K562 (cell line): ENCODE measurements at regions not wholly inside any gene's neighbourhood (a gene's known extent, or its start where the extent isn't known, plus 50 kb on each side); places are given as distances from the start of the nearest gene placed in this dataset.

Source experiments
- ATAC-seq: fragments of 200-7000 bp; cut with Tn5 transposase; 3 replicates; pipeline ENCODE4 v1.9.1; 2020; ENCODE audit warnings: moderate library complexity
- BruUV-seq: library from RNA; stranded (reverse); fragments of 400-500 nt; replicated peaks from 2 replicates; lab custom pipeline; 2021; lab: Mats Ljungman, UMichigan
- CTCF ChIA-PET: fragments of 300-600 bp; formaldehyde crosslinking; extraction: SDS; loops from one replicate; lab custom pipeline; 2021; ENCODE audit warnings: low intra/inter-chr PET ratio; lab: Yijun Ruan, JAX
- POLR2A ChIA-PET: fragments of 300-600, 350-650 bp; sonication (Branson Sonifier 250); formaldehyde crosslinking; extraction: SDS; loops from one replicate; lab custom pipeline; 2021; ENCODE audit warnings: antibody characterized with exemption, inconsistent platforms; lab: Yijun Ruan, JAX
- DNase-seq, 4 experiments: peaks; one replicate each; pipeline versions ENCODE4 v3.0.0 to v3.0.0-alpha.2; 2011 to 2018; ENCODE audit warnings: low spot score in 3 of 4, mixed read lengths in 3 of 4; ENCODE audit errors: extremely low read depth in 1 of 4
- FAIRE-seq: peaks from 2 replicates; lab custom pipeline; 2011; peaks lifted over from hg19 to GRCh38; lab: Jason Lieb, UNC
- H2AFZ ChIP-seq: 2 replicates; pipeline ENCODE4 v1.6.0; 2011; ENCODE audit warnings: low read depth, low read length, control low read depth, inconsistent platforms
- H3K27ac ChIP-seq: fragments of 200-600 bp; 3 replicates; pipeline ENCODE4 v1.8.0; 2011; ENCODE audit warnings: low read depth, mild to moderate bottlenecking, control low read depth, inconsistent platforms, low read length, moderate library complexity, mixed read lengths; ENCODE audit errors: extremely low read depth
- H3K27me3 ChIP-seq, 2 experiments: fragments of 300-600 bp in 1 of 2; 2 replicates in 1 of 2; 3 replicates in 1 of 2; pipeline versions ENCODE4 v1.6.0 to v1.8.0; 2011; ENCODE audit warnings: inconsistent platforms in 2 of 2, low read length in 2 of 2, mild to moderate bottlenecking in 1 of 2, mixed read lengths in 1 of 2, moderate library complexity in 1 of 2; ENCODE audit not compliant: control insufficient read depth in 2 of 2, insufficient read depth in 2 of 2
- H3K36me3 ChIP-seq: fragments of 300-600 bp; 3 replicates; pipeline ENCODE4 v1.8.0; 2011; ENCODE audit warnings: mild to moderate bottlenecking, low read length, inconsistent platforms; ENCODE audit not compliant: control insufficient read depth, insufficient read depth
- H3K4me1 ChIP-seq, 2 experiments: fragments of 200-600 bp in 1 of 2; replicated peaks in 1 of 2; 2 replicates in 1 of 2; 3 replicates in 1 of 2; pipeline versions ENCODE4 v1.5.1 to v1.8.0; 2011; ENCODE audit warnings: inconsistent platforms in 2 of 2, low read length in 2 of 2, mild to moderate bottlenecking in 1 of 2, mixed read lengths in 1 of 2, moderate library complexity in 1 of 2; ENCODE audit not compliant: control insufficient read depth in 2 of 2, insufficient read depth in 2 of 2
- H3K4me2 ChIP-seq: 2 replicates; pipeline ENCODE4 v1.6.1; 2011; ENCODE audit warnings: low read length, control low read depth, inconsistent platforms, mixed read lengths; ENCODE audit not compliant: insufficient read depth
- H3K4me3 ChIP-seq: fragments of 200-600 bp; sonication (generic), shearing (Covaris generic); 2 replicates; pipeline ENCODE4 v1.5.1; 2016; ENCODE audit warnings: control low read depth, inconsistent platforms
- H3K79me2 ChIP-seq: fragments of 200-600 bp; 3 replicates; pipeline ENCODE4 v1.8.0; 2011; ENCODE audit warnings: low read length, inconsistent platforms; ENCODE audit not compliant: control insufficient read depth, insufficient read depth
- H3K9ac ChIP-seq, 2 experiments: 2 replicates each; pipeline versions ENCODE4 v1.6.0 to v1.6.1; 2011; ENCODE audit warnings: low read depth in 2 of 2, low read length in 2 of 2, control low read depth in 1 of 2, inconsistent platforms in 1 of 2, mild to moderate bottlenecking in 1 of 2, mixed read lengths in 1 of 2; ENCODE audit not compliant: insufficient read depth in 1 of 2
- H3K9me1 ChIP-seq: one replicate; pipeline ENCODE4 v1.6.0; 2011; ENCODE audit warnings: inconsistent platforms, mild to moderate bottlenecking, low read length, moderate library complexity; ENCODE audit not compliant: control insufficient read depth, insufficient read depth
- H3K9me3 ChIP-seq: replicated peaks from 2 replicates; pipeline ENCODE4 v1.5.1; 2011; ENCODE audit warnings: low read depth, low read length, inconsistent platforms; ENCODE audit not compliant: control insufficient read depth, insufficient read depth
- H4K20me1 ChIP-seq: replicated peaks from 2 replicates; pipeline ENCODE4 v1.6.1; 2011; ENCODE audit warnings: low read length, inconsistent platforms, mixed read lengths; ENCODE audit not compliant: control insufficient read depth, insufficient read depth
- BCL6 ChIP-seq: fragments of 250-450 bp; sonication (Bioruptor Pico); IDR thresholded peaks from 2 replicates; pipeline ENCODE4 v1.4.0; 2020
- CREB1 ChIP-seq, 2 experiments: sonication (generic) in 1 of 2; formaldehyde crosslinking in 1 of 2; IDR thresholded peaks; 2 replicates each; pipeline versions ENCODE4 v1.6.1 to v1.8.0; 2012 to 2022; ENCODE audit warnings: inconsistent platforms in 1 of 2, mild to moderate bottlenecking in 1 of 2, missing genetic modification reagents in 1 of 2, moderate library complexity in 1 of 2
- ETV5 ChIP-seq: sonication (generic); formaldehyde crosslinking; IDR thresholded peaks from 2 replicates; pipeline ENCODE4 v1.4.0; 2020; ENCODE audit warnings: low read depth, mild to moderate bottlenecking, missing genetic modification reagents
- HDAC6 ChIP-seq: IDR thresholded peaks from 2 replicates; pipeline ENCODE4 v1.6.1; 2012; ENCODE audit warnings: low read depth, mild to moderate bottlenecking, control low read depth, inconsistent platforms, low read length, moderate library complexity
- NFE2 ChIP-seq: IDR thresholded peaks from 2 replicates; pipeline ENCODE4 v1.6.1; 2014; ENCODE audit warnings: antibody characterized with exemption, low read depth
- POU5F1 ChIP-seq: fragments of 150-350 bp; IDR thresholded peaks from 2 replicates; pipeline ENCODE4 v1.6.1; 2014; ENCODE audit warnings: borderline replicate concordance, low read length, low read depth, mild to moderate bottlenecking; ENCODE audit not compliant: partially characterized antibody
- RBM14 ChIP-seq: fragments of 200-400 bp; formaldehyde crosslinking; IDR thresholded peaks from 2 replicates; pipeline ENCODE4 v1.6.1; 2018; ENCODE audit warnings: low read depth, mild to moderate bottlenecking, low read length, moderate library complexity, borderline replicate concordance; ENCODE audit not compliant: insufficient read depth
- SOX6 ChIP-seq: fragments of 450-650 bp; IDR thresholded peaks from 2 replicates; pipeline ENCODE4 v1.6.1; 2014; ENCODE audit warnings: mild to moderate bottlenecking
- TRIM24 ChIP-seq, 2 experiments: fragments of 450-650 bp; IDR thresholded peaks; 2 replicates each; pipeline ENCODE4 v1.6.1; 2016
- ZNF584 ChIP-seq: fragments of 200-800 bp; sonication (Bioruptor generic); IDR thresholded peaks from 2 replicates; pipeline ENCODE4 v1.6.1; 2016; ENCODE audit warnings: low read depth, mild to moderate bottlenecking, missing genetic modification characterization, missing compliant biosample characterization
- WGBS: fragments of 100-300 bp; shearing (Covaris generic); methylation state at CpG from one replicate; pipeline ENCODE4 v1.1.6; 2016; ENCODE audit warnings: low coverage, mixed read lengths; ENCODE audit not compliant: insufficient coverage; ENCODE audit errors: missing lambda C conversion rate; 5-methylcytosine and 5-hydroxymethylcytosine counted together
- in situ Hi-C: fragments of 300-500 bp; cut with MboI; formaldehyde crosslinking; loops from 4 replicates; pipeline ENCODE4 v1.15.0; 2018; ENCODE audit warnings: inconsistent platforms, mixed read lengths
- intact Hi-C: fragments of 100-400 bp; cut with micrococcal nuclease; formaldehyde crosslinking; loops from 2 replicates; pipeline ENCODE4 v1.14.2; 2022
- TF ChIP-seq, protein P1 (sequence below): fragments of 150-350 bp; IDR thresholded peaks from 2 replicates; pipeline ENCODE4 v1.6.1; 2014; ENCODE audit warnings: low read depth, mild to moderate bottlenecking, low read length, borderline replicate concordance
- TF ChIP-seq, protein P2 (sequence below): sonication (generic); formaldehyde crosslinking; IDR thresholded peaks from 2 replicates; pipeline ENCODE4 v1.8.0; 2022; ENCODE audit warnings: mild to moderate bottlenecking, missing genetic modification reagents
- TF ChIP-seq, protein P3 (sequence below): fragments of 450-650 bp; formaldehyde crosslinking; IDR thresholded peaks from 2 replicates; pipeline ENCODE4 v1.4.0; 2020; ENCODE audit warnings: mild to moderate bottlenecking, moderate library complexity
- TF ChIP-seq, protein P4 (sequence below): sonication (generic); formaldehyde crosslinking; IDR thresholded peaks from 2 replicates; pipeline ENCODE4 v1.5.0; 2020; ENCODE audit warnings: missing genetic modification reagents
- TF ChIP-seq, protein P5 (sequence below): fragments of 450-650 bp; IDR thresholded peaks from 2 replicates; pipeline ENCODE4 v1.6.1; 2016

DNA sequence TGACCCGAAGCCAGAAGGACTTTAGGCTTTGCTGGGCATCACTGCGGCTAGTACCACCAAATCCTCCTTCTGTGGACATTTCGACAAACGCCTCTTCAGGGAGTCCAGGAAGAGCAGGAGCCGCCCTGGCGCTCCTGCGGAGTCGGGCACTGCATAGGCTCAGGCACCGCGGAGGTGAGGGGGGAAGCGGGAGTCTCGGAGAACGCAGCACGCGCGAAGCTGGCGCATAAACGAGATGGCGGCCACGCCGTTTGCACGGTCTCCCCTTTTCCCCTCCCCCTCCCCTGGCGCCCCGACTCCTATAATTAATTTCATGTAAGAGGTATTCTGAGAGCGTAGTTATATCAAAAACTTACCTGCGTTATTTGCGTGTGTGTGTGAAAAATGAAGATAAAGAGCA is 137.8 kb upstream of the GAS1 start:
- ChIA-PET CTCF (no interaction called here), POLR2A (no interaction called here)
- no peaks in the 10 kb centered on the region for H4K20me1 ChIP-seq
- peaks cover 3 to 21% of the 10 kb centered on the region in 2 experiments; a peak in 3 of 5 replicates for H3K27me3 ChIP-seq
- no peaks in the 10 kb centered on the region for H3K9me1 ChIP-seq
- H3K27ac ChIP-seq: no peak overlapping the region
- no peaks in the 10 kb centered on the region; a peak in 1 of 5 replicates for H3K4me1 ChIP-seq
- no peak for FAIRE-seq
- no peak overlapping the region for H3K4me2 ChIP-seq
- no peaks in the 10 kb centered on the region for H3K36me3 ChIP-seq
- no peak for DNase-seq
- TF ChIP-seq, protein P1, sequence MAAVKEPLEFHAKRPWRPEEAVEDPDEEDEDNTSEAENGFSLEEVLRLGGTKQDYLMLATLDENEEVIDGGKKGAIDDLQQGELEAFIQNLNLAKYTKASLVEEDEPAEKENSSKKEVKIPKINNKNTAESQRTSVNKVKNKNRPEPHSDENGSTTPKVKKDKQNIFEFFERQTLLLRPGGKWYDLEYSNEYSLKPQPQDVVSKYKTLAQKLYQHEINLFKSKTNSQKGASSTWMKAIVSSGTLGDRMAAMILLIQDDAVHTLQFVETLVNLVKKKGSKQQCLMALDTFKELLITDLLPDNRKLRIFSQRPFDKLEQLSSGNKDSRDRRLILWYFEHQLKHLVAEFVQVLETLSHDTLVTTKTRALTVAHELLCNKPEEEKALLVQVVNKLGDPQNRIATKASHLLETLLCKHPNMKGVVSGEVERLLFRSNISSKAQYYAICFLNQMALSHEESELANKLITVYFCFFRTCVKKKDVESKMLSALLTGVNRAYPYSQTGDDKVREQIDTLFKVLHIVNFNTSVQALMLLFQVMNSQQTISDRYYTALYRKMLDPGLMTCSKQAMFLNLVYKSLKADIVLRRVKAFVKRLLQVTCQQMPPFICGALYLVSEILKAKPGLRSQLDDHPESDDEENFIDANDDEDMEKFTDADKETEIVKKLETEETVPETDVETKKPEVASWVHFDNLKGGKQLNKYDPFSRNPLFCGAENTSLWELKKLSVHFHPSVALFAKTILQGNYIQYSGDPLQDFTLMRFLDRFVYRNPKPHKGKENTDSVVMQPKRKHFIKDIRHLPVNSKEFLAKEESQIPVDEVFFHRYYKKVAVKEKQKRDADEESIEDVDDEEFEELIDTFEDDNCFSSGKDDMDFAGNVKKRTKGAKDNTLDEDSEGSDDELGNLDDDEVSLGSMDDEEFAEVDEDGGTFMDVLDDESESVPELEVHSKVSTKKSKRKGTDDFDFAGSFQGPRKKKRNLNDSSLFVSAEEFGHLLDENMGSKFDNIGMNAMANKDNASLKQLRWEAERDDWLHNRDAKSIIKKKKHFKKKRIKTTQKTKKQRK: no peak
- TF ChIP-seq RBM14: no peak
- TF ChIP-seq, protein P2, sequence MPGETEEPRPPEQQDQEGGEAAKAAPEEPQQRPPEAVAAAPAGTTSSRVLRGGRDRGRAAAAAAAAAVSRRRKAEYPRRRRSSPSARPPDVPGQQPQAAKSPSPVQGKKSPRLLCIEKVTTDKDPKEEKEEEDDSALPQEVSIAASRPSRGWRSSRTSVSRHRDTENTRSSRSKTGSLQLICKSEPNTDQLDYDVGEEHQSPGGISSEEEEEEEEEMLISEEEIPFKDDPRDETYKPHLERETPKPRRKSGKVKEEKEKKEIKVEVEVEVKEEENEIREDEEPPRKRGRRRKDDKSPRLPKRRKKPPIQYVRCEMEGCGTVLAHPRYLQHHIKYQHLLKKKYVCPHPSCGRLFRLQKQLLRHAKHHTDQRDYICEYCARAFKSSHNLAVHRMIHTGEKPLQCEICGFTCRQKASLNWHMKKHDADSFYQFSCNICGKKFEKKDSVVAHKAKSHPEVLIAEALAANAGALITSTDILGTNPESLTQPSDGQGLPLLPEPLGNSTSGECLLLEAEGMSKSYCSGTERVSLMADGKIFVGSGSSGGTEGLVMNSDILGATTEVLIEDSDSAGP (CRISPR knock-in tag): no peak
- TF ChIP-seq, protein P3, sequence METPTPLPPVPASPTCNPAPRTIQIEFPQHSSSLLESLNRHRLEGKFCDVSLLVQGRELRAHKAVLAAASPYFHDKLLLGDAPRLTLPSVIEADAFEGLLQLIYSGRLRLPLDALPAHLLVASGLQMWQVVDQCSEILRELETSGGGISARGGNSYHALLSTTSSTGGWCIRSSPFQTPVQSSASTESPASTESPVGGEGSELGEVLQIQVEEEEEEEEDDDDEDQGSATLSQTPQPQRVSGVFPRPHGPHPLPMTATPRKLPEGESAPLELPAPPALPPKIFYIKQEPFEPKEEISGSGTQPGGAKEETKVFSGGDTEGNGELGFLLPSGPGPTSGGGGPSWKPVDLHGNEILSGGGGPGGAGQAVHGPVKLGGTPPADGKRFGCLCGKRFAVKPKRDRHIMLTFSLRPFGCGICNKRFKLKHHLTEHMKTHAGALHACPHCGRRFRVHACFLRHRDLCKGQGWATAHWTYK (CRISPR knock-in tag): no peak
- TF ChIP-seq HDAC6: no peak
- TF ChIP-seq POU5F1: no peak
- TF ChIP-seq ZNF584 (CRISPR knock-in tag): no peak
- no peak for TF ChIP-seq BCL6 (CRISPR knock-in tag)
- no peak for TF ChIP-seq ETV5 (CRISPR knock-in tag)
- TF ChIP-seq SOX6: no peak
- TF ChIP-seq, protein P4, sequence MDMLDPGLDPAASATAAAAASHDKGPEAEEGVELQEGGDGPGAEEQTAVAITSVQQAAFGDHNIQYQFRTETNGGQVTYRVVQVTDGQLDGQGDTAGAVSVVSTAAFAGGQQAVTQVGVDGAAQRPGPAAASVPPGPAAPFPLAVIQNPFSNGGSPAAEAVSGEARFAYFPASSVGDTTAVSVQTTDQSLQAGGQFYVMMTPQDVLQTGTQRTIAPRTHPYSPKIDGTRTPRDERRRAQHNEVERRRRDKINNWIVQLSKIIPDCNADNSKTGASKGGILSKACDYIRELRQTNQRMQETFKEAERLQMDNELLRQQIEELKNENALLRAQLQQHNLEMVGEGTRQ: no peak
- TF ChIP-seq, protein P5, sequence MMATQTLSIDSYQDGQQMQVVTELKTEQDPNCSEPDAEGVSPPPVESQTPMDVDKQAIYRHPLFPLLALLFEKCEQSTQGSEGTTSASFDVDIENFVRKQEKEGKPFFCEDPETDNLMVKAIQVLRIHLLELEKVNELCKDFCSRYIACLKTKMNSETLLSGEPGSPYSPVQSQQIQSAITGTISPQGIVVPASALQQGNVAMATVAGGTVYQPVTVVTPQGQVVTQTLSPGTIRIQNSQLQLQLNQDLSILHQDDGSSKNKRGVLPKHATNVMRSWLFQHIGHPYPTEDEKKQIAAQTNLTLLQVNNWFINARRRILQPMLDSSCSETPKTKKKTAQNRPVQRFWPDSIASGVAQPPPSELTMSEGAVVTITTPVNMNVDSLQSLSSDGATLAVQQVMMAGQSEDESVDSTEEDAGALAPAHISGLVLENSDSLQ: no peak
- no peak for TF ChIP-seq TRIM24 (IDR thresholded peaks at IDR 0.05)
- TF ChIP-seq NFE2: no peak
- no peak for TF ChIP-seq CREB1 (IDR thresholded peaks at IDR 0.05)
- TF ChIP-seq CREB1 (CRISPR knock-in tag; IDR thresholded peaks at IDR 0.05): no peak
- no peak overlapping the region for H3K4me3 ChIP-seq
- no peak overlapping the region for H2AFZ ChIP-seq
- WGBS: 1% methylated on average over 21 of the region's 27 CpGs
- BruUV-seq: no TSS peak
- H3K9me3 ChIP-seq: no peaks in the 10 kb centered on the region
- intact Hi-C loops: no loop called here
- H3K9ac ChIP-seq: no peak overlapping the region
- H3K79me2 ChIP-seq: no peaks in the 10 kb centered on the region
- in situ Hi-C loops: no loop called here
- no peak for ATAC-seq
